Effector memory CD8-positive, alpha-beta T cell (primary cell): ENCODE measurements at regions not wholly inside any gene's neighbourhood (a gene's known extent, or its start where the extent isn't known, plus 50 kb on each side); places are given as distances from the start of the nearest gene placed in this dataset.

ENCODE experiments used
- ATAC-seq: fragments of 150-1000 bp; cut with Tn5 transposase; replicated peaks from 2 replicates; pipeline ENCODE4 v1.10.0; 2021; ENCODE audit warnings: mild to moderate bottlenecking, moderate library complexity
- DNase-seq, 3 experiments: peaks; one replicate each; pipeline ENCODE4 v3.0.0; 2021
- H3K27ac Mint-ChIP-seq, 2 donors: one replicate each; pipeline ENCODE4 v1.8.0; 2022; ENCODE audit warnings: mild to moderate bottlenecking in 2 of 2, mixed read lengths in 2 of 2, moderate library complexity in 2 of 2
- H3K27me3 Mint-ChIP-seq, 2 donors: one replicate each; pipeline ENCODE4 v1.8.0; 2022; ENCODE audit warnings: mixed read lengths in 2 of 2
- H3K36me3 Mint-ChIP-seq: one replicate; pipeline ENCODE4 v1.8.0; 2022; ENCODE audit warnings: mild to moderate bottlenecking, moderate library complexity, mixed read lengths; ENCODE audit not compliant: insufficient read depth
- H3K4me1 Mint-ChIP-seq, 2 donors: one replicate each; pipeline ENCODE4 v1.8.0; 2022; ENCODE audit warnings: low read depth in 2 of 2, mixed read lengths in 2 of 2
- H3K4me3 Mint-ChIP-seq, 2 donors: one replicate each; pipeline ENCODE4 v1.8.0; 2022; ENCODE audit warnings: mild to moderate bottlenecking in 2 of 2, mixed read lengths in 2 of 2, moderate library complexity in 2 of 2
- H3K9me3 Mint-ChIP-seq, 2 donors: one replicate each; pipeline ENCODE4 v1.8.0; 2022; ENCODE audit warnings: mixed read lengths in 2 of 2

DNA sequence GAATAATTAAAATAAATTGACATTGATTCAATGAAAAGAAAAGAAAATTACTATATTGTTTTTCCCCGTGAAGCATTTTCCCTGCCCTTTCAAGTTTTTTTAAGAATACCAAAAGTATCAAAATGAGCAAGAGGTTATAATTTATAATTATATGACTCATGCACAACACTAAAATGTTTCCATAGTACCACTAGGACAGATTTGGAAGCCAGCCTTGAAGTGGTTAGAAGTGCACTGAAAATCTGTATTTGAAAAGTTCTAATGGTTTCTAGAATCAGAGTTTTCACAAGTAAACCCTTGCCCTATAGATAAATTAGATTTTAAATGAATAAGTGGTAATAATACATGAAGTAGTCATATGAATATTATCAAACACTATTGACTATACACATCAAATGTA, 140.9 kb downstream of the HNRNPD start:
- no peak overlapping the region for H3K27ac Mint-ChIP-seq
- DNase-seq (no peak), ATAC-seq (no peak)
- H3K36me3 Mint-ChIP-seq: no peaks in the 10 kb centered on the region
- H3K27me3 Mint-ChIP-seq: peaks cover 38 to 58% of the 10 kb centered on the region in 2 donors
- no peaks in the 10 kb centered on the region for H3K9me3 Mint-ChIP-seq
- H3K4me3 Mint-ChIP-seq: no peak overlapping the region
- no peaks in the 10 kb centered on the region for H3K4me1 Mint-ChIP-seq

DNA sequence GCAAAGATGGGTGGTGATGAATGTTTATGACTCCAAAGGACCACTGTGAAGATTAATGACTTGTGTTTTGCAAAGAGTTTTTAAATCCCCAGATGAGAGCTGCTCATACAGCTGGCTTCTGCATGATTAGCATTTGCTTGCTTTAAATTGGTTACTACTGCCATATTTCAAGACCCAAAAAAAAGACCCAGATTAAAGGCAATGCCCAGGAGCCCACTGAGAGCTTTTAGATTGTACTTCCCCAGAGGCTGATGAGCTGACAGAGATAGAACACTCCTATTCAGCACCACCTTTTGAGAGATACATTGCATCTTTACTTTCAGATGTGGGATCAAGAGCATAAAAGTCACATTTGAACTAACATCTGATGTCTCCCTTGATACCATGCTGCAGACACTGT, 142.0 kb downstream of the HNRNPD start:
- Mint-ChIP-seq H3K27me3 (peaks cover 48 to 58% of the 10 kb centered on the region in 2 donors), H3K4me3 (no peak overlapping the region), H3K4me1 (no peaks in the 10 kb centered on the region), H3K9me3 (no peaks in the 10 kb centered on the region), H3K27ac (no peak overlapping the region), H3K36me3 (no peaks in the 10 kb centered on the region)
- DNase-seq (no peak), ATAC-seq (no peak)

- Mint-ChIP-seq H3K4me1 (no peaks in the 10 kb centered on the region), H3K36me3 (no peaks in the 10 kb centered on the region), H3K27me3 (peaks cover 55 to 56% of the 10 kb centered on the region in 2 donors), H3K27ac (no peak overlapping the region), H3K4me3 (no peak overlapping the region), H3K9me3 (no peaks in the 10 kb centered on the region)
- DNase-seq (no peak), ATAC-seq (no peak)
These were observed 143.5 kb downstream of the HNRNPD start for GRCh38 chr4:82230306-82230705.

- H3K27me3 Mint-ChIP-seq: peaks cover 40 to 41% of the 10 kb centered on the region in 2 donors
- no peak overlapping the region for H3K4me3 Mint-ChIP-seq
- no peaks in the 10 kb centered on the region for H3K36me3 Mint-ChIP-seq
- DNase-seq (no peak), ATAC-seq (no peak)
- H3K27ac Mint-ChIP-seq: no peak overlapping the region
- H3K4me1 Mint-ChIP-seq: peaks cover 3 to 4% of the 10 kb centered on the region in 2 donors
- no peaks in the 10 kb centered on the region for H3K9me3 Mint-ChIP-seq
These were observed 148.8 kb downstream of the HNRNPD start for GRCh38 chr4:82225030-82225429.

- Mint-ChIP-seq H3K36me3 (no peaks in the 10 kb centered on the region), H3K27ac (no peak overlapping the region), H3K9me3 (no peaks in the 10 kb centered on the region), H3K27me3 (peaks cover 28 to 38% of the 10 kb centered on the region in 2 donors), H3K4me1 (peaks cover 3 to 4% of the 10 kb centered on the region in 2 donors), H3K4me3 (no peak overlapping the region)
- peak; percentile 63 for ATAC-seq
- DNase-seq: no peak
These were observed 150.1 kb downstream of the HNRNPD start for GRCh38 chr4:82223715-82224114.

DNA sequence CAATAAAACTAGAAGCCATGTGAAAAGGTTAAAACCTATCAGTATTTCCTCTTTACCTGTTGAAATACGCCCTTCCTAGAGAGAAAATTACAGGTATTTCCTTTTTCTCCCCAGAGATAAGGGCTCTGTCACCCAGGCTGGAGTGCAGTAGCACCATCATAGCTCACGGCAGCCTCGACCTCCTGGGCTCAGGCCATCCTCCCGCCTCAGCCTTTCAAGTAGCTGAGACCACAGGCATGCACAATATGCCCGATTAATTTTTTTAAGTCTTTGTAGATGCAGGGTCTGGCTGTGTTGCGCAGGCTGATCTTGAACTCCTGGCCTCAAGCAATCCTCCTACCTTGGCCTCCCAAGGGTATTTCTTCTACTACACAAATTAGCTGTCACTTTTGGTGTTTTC, 154.4 kb downstream of the HNRNPD start:
- no peak overlapping the region for H3K27ac Mint-ChIP-seq
- no peak overlapping the region for H3K4me3 Mint-ChIP-seq

DNA sequence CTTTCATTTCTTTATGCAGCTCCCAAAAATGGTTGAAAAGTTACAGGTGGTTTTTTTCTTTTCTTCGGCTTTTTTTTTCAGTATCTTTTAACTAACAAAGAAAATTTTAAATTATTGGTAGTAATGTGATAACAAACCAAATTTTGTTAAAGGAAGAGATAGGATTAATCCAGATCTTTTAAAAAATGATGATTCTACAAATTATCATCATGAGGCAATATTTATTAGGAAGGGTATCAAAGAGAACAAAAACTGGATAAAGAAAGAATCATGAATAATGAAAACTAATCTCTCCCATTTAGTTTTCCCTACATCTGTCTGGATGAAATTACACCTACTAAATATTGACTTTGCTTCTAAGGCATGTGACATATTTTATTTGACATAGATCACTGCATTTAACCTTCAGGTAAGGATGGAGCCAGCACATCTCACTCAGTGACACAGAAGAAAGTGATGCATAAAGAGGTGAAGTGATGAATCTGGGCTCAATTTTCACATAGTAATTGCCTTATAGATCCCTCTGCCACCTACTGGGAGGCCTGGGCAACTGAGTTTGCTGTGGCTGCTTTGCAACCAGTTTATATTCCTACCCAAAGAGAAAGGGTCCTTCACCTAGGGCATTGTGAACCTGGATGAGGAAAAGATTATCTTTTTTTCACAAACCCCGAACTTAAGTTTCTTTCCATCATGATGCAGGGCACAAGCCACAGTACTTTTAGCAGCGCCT, 155.6 kb downstream of the HNRNPD start:
- ATAC-seq (no peak), DNase-seq (no peak)
- Mint-ChIP-seq H3K36me3 (no peaks in the 10 kb centered on the region), H3K27ac (no peak overlapping the region), H3K9me3 (no peaks in the 10 kb centered on the region), H3K4me1 (peaks cover 4 to 6% of the 10 kb centered on the region in 2 donors), H3K27me3 (peaks cover 6 to 8% of the 10 kb centered on the region in 2 donors), H3K4me3 (no peak overlapping the region)

More for the DNA sequence above, 154.4 kb downstream of the HNRNPD start:
- Mint-ChIP-seq H3K27me3 (peaks cover 6 to 8% of the 10 kb centered on the region in 2 donors), H3K4me1 (peaks cover 3 to 4% of the 10 kb centered on the region in 2 donors), H3K9me3 (no peaks in the 10 kb centered on the region), H3K36me3 (no peaks in the 10 kb centered on the region)
- DNase-seq (no peak), ATAC-seq (no peak)

DNA sequence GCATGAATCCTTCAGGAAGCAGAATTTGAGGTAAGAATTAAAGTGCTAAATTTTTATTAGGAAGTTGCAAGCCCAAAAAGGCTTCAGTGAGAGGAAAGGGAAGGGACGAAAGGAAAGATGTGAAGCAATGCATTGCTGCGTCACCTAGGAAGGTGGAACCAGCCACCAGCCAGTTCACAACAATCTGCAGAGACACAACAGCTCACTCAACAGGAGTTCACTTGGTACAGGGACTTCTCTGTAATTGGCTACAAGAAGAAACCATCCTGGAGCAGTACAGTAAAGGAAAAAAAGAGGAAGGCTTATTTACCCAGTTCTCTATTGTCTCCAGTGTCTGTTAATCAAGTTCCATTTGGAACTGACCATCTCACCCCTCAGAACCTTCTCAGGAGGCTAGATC, 157.6 kb downstream of the HNRNPD start:
- Mint-ChIP-seq H3K4me1 (peaks cover 5 to 7% of the 10 kb centered on the region in 2 donors), H3K36me3 (no peaks in the 10 kb centered on the region), H3K9me3 (no peaks in the 10 kb centered on the region), H3K27ac (no peak overlapping the region), H3K4me3 (no peak overlapping the region), H3K27me3 (peaks cover 6 to 12% of the 10 kb centered on the region in 2 donors)
- no peak for DNase-seq
- no peak for ATAC-seq

- H3K27me3 Mint-ChIP-seq: peaks cover 6 to 16% of the 10 kb centered on the region in 2 donors
- ATAC-seq: no peak
- no peak overlapping the region for H3K4me3 Mint-ChIP-seq
- no peaks in the 10 kb centered on the region for H3K9me3 Mint-ChIP-seq
- no peak for DNase-seq
- H3K36me3 Mint-ChIP-seq: no peaks in the 10 kb centered on the region
- H3K4me1 Mint-ChIP-seq: peaks cover 5 to 7% of the 10 kb centered on the region in 2 donors
- H3K27ac Mint-ChIP-seq: no peak overlapping the region
These were observed 158.0 kb downstream of the HNRNPD start for GRCh38 chr4:82215800-82216199.

GRCh38 chr4:82215039-82215438, 158.8 kb downstream of the HNRNPD start:
- Mint-ChIP-seq H3K9me3 (no peaks in the 10 kb centered on the region), H3K4me1 (peaks cover 5 to 7% of the 10 kb centered on the region in 2 donors), H3K27me3 (peaks cover 6 to 15% of the 10 kb centered on the region in 2 donors), H3K4me3 (no peak overlapping the region), H3K27ac (no peak overlapping the region), H3K36me3 (no peaks in the 10 kb centered on the region)
- no peak for DNase-seq
- no peak for ATAC-seq

GRCh38 chr4:82213485-82214417, 160.0 kb downstream of the HNRNPD start:
- DNase-seq: no peak
- H3K27me3 Mint-ChIP-seq: peaks cover 6 to 9% of the 10 kb centered on the region in 2 donors
- H3K36me3 Mint-ChIP-seq: no peaks in the 10 kb centered on the region
- ATAC-seq: peak; percentile 55
- H3K9me3 Mint-ChIP-seq: no peaks in the 10 kb centered on the region
- H3K4me1 Mint-ChIP-seq: peaks cover 5 to 7% of the 10 kb centered on the region in 2 donors
- no peak overlapping the region for H3K27ac Mint-ChIP-seq
- no peak overlapping the region for H3K4me3 Mint-ChIP-seq

GRCh38 chr4:82201805-82202641, 171.8 kb downstream of the HNRNPD start:
- no peaks in the 10 kb centered on the region for H3K36me3 Mint-ChIP-seq
- no peak overlapping the region for H3K4me3 Mint-ChIP-seq
- H3K27me3 Mint-ChIP-seq: peaks cover 41 to 63% of the 10 kb centered on the region in 2 donors
- H3K4me1 Mint-ChIP-seq: peaks cover 0 to 3% of the 10 kb centered on the region in 2 donors
- no peak overlapping the region for H3K27ac Mint-ChIP-seq
- peak; percentile 44 for ATAC-seq
- DNase-seq: peak; percentile 23 to 36 (median 25)
- no peaks in the 10 kb centered on the region for H3K9me3 Mint-ChIP-seq

- no peak overlapping the region for H3K4me3 Mint-ChIP-seq
- H3K27ac Mint-ChIP-seq: no peak overlapping the region
- ATAC-seq (no peak), DNase-seq (no peak)
- no peaks in the 10 kb centered on the region for H3K9me3 Mint-ChIP-seq
- peaks cover 41 to 57% of the 10 kb centered on the region in 2 donors for H3K27me3 Mint-ChIP-seq
- peaks cover 0 to 3% of the 10 kb centered on the region in 2 donors for H3K4me1 Mint-ChIP-seq
- no peaks in the 10 kb centered on the region for H3K36me3 Mint-ChIP-seq
These were observed 172.5 kb downstream of the HNRNPD start for GRCh38 chr4:82201303-82201702.
